B cell (primary cell): ENCODE measurements at regions not wholly inside any gene's neighbourhood (a gene's known extent, or its start where the extent isn't known, plus 50 kb on each side); places are given as distances from the start of the nearest gene placed in this dataset.

Experiments
- ATAC-seq: fragments of 200-7000 bp; cut with Tn5 transposase; one replicate; pipeline ENCODE4 v1.10.0; 2021; ENCODE audit warnings: low read depth, mild to moderate bottlenecking, moderate number of reproducible peaks, moderate library complexity
- CTCF ChIA-PET: fragments of 350-600 bp; sonication (Branson Sonifier 250); formaldehyde crosslinking; loops from one replicate; lab custom pipeline; 2021; ENCODE audit warnings: antibody characterized with exemption, inconsistent platforms; lab: Charles Lee
- POLR2A ChIA-PET: fragments of 350-600 bp; sonication (Branson Sonifier 250); formaldehyde crosslinking; loops from one replicate; lab custom pipeline; 2021; ENCODE audit warnings: antibody characterized with exemption; lab: Charles Lee
- DNase-seq: peaks from one replicate; pipeline ENCODE4 v3.0.0; 2013
- H2AFZ ChIP-seq: 2 replicates; pipeline ENCODE4 v1.6.1; 2012; ENCODE audit warnings: mild to moderate bottlenecking, low read depth, low read length; ENCODE audit not compliant: insufficient read depth, poor library complexity, severe bottlenecking
- H3K27ac ChIP-seq, 2 donors: 1 replicate in 1 of 2; 2 replicates in 1 of 2; pipeline ENCODE4 v1.5.1; 2012 to 2013; ENCODE audit warnings: low read length in 2 of 2, mild to moderate bottlenecking in 2 of 2, moderate library complexity in 1 of 2
- H3K27me3 ChIP-seq, 4 experiments: fragments of 200-600 bp in 1 of 4; sonication (generic) in 1 of 4; replicated peaks in 1 of 4; 1 replicate in 2 of 4; 2 replicates in 2 of 4; pipeline versions ENCODE4 v1.6.1 to v1.7.0; 2013 to 2016; ENCODE audit warnings: low read length in 3 of 4, mild to moderate bottlenecking in 2 of 4, mixed read lengths in 1 of 4, moderate library complexity in 1 of 4; ENCODE audit not compliant: insufficient read depth in 4 of 4, control insufficient read depth in 3 of 4; ENCODE audit errors: control extremely low read depth in 1 of 4
- H3K36me3 ChIP-seq, 2 experiments: replicated peaks in 1 of 2; 1 replicate in 1 of 2; 2 replicates in 1 of 2; pipeline versions ENCODE4 v1.6.1 to v1.7.1; 2013; ENCODE audit warnings: low read length in 1 of 2; ENCODE audit not compliant: insufficient read depth in 2 of 2, control insufficient read depth in 1 of 2; ENCODE audit errors: control extremely low read depth in 1 of 2, extremely low read depth in 1 of 2
- H3K4me1 ChIP-seq, 2 donors: fragments of 200-600 bp in 1 of 2; sonication (generic) in 1 of 2; 1 replicate in 1 of 2; 2 replicates in 1 of 2; pipeline versions ENCODE4 v1.5.1 to v1.6.1; 2013 to 2017; ENCODE audit warnings: low read length in 2 of 2; ENCODE audit not compliant: control insufficient read depth in 2 of 2, insufficient read depth in 2 of 2
- H3K4me2 ChIP-seq: replicated peaks from 2 replicates; pipeline ENCODE3; 2012; ENCODE audit warnings: mild to moderate bottlenecking, low read depth, low read length; ENCODE audit not compliant: poor library complexity, severe bottlenecking
- H3K4me3 ChIP-seq, 5 experiments: fragments of 200-600 bp in 1 of 5; sonication (generic) in 1 of 5; 1 replicate in 3 of 5; 2 replicates in 2 of 5; pipeline versions ENCODE4 v1.5.1 to v1.7.0; 2011 to 2016; ENCODE audit warnings: low read length in 4 of 5, mild to moderate bottlenecking in 4 of 5, low read depth in 2 of 5, control low read depth in 1 of 5, moderate library complexity in 1 of 5; ENCODE audit not compliant: insufficient read depth in 1 of 5; ENCODE audit errors: control extremely low read depth in 1 of 5, extremely low read depth in 1 of 5
- H3K79me2 ChIP-seq: fragments of 200-600 bp; sonication (generic); one replicate; pipeline ENCODE4 v1.6.0; 2016; ENCODE audit warnings: low read length; ENCODE audit not compliant: control insufficient read depth, insufficient read depth
- H3K9ac ChIP-seq: fragments of 200-600 bp; sonication (generic); 2 replicates; pipeline ENCODE4 v1.6.1; 2017; ENCODE audit warnings: mild to moderate bottlenecking, low read length, moderate library complexity
- H3K9me3 ChIP-seq, 3 donors: one replicate each; pipeline versions ENCODE4 v1.6.1 to v1.7.1; 2013; ENCODE audit warnings: low read length in 2 of 3; ENCODE audit not compliant: control insufficient read depth in 2 of 3, insufficient read depth in 1 of 3; ENCODE audit errors: control extremely low read depth in 1 of 3
- H4K20me1 ChIP-seq: 2 replicates; pipeline ENCODE4 v1.6.0; 2012; ENCODE audit warnings: mild to moderate bottlenecking, low read length; ENCODE audit not compliant: insufficient read depth, control insufficient read depth, poor library complexity, severe bottlenecking
- H3K27ac Mint-ChIP-seq: one replicate; pipeline ENCODE4 v1.8.0; 2021; ENCODE audit warnings: mixed read lengths
- H3K27me3 Mint-ChIP-seq: one replicate; pipeline ENCODE4 v1.8.0; 2021; ENCODE audit warnings: mixed read lengths
- H3K4me1 Mint-ChIP-seq: one replicate; pipeline ENCODE4 v1.8.0; 2021; ENCODE audit warnings: mixed read lengths
- H3K4me3 Mint-ChIP-seq: one replicate; pipeline ENCODE4 v1.8.0; 2021; ENCODE audit warnings: mixed read lengths
- H3K9me3 Mint-ChIP-seq: one replicate; pipeline ENCODE4 v1.8.0; 2022; ENCODE audit warnings: mixed read lengths; ENCODE audit not compliant: insufficient read depth
- EZH2 ChIP-seq: IDR thresholded peaks from 2 replicates; pipeline ENCODE4 v1.6.1; 2012; ENCODE audit warnings: borderline replicate concordance, low read depth, mild to moderate bottlenecking, moderate library complexity, low read length; ENCODE audit not compliant: insufficient read depth, poor library complexity, severe bottlenecking
- WGBS: methylation state at CpG from one replicate; pipeline ENCODE4 v1.1.5; 2013; ENCODE audit warnings: missing lambda C conversion rate; ENCODE audit not compliant: insufficient coverage; 5-methylcytosine and 5-hydroxymethylcytosine counted together
- intact Hi-C: fragments of 100-400 bp; cut with micrococcal nuclease; formaldehyde crosslinking; loops from one replicate; pipeline ENCODE4 v1.10.0; 2022
- TF ChIP-seq, protein P1 (sequence below): fragments of 200-600 bp; IDR thresholded peaks from one replicate; pipeline ENCODE4 v1.8.0; 2022; ENCODE audit warnings: antibody characterized with exemption, mild to moderate bottlenecking

DNA sequence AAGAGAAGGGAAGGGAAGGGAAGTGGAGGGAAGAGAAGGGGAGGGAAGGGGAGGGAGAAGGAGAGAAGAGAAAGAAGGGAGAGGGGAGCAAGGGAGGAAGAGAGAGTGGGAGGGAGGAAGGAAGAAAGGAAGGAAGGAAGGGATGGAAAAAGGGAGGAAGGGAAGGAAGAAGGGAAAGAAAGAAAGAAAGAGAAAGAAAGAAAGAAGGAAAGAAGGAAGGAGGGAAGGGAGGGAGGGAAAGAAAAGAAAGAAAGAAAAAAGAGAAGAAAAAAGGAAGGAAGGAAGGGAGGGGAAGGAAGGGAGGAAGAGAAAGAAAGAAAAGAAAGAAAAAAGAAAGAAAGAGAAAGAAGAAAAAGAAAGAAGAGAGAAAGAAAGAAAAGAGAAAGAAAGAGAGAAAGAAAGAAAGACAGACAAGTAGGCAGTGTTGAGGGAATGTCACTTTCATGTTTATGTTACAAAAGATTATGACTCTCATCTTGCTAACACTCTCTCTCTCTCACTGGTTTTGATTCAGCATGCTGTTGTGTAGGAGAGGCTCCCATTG, 58.0 kb upstream of the ZNF804A start:
- POLR2A ChIA-PET, result no interaction called here
- Histone ChIP-seq H3K27me3 (no peaks in the 10 kb centered on the region), H3K36me3 (no peaks in the 10 kb centered on the region), H4K20me1 (no peaks in the 10 kb centered on the region), H3K9ac (no peak overlapping the region), H3K79me2 (no peaks in the 10 kb centered on the region), H3K4me2 (no peak overlapping the region), H3K9me3 (no peaks in the 10 kb centered on the region), H3K27ac (no peak overlapping the region), H3K4me1 (no peaks in the 10 kb centered on the region), H3K4me3 (no peak overlapping the region), H2AFZ (no peak overlapping the region)
- DNase-seq (no peak), ATAC-seq (no peak)
- Mint-ChIP-seq H3K27me3 (no peaks in the 10 kb centered on the region), H3K4me3 (no peak overlapping the region), H3K4me1 (no peaks in the 10 kb centered on the region), H3K27ac (no peak overlapping the region), H3K9me3 (no peaks in the 10 kb centered on the region)
- TF ChIP-seq, protein P1, sequence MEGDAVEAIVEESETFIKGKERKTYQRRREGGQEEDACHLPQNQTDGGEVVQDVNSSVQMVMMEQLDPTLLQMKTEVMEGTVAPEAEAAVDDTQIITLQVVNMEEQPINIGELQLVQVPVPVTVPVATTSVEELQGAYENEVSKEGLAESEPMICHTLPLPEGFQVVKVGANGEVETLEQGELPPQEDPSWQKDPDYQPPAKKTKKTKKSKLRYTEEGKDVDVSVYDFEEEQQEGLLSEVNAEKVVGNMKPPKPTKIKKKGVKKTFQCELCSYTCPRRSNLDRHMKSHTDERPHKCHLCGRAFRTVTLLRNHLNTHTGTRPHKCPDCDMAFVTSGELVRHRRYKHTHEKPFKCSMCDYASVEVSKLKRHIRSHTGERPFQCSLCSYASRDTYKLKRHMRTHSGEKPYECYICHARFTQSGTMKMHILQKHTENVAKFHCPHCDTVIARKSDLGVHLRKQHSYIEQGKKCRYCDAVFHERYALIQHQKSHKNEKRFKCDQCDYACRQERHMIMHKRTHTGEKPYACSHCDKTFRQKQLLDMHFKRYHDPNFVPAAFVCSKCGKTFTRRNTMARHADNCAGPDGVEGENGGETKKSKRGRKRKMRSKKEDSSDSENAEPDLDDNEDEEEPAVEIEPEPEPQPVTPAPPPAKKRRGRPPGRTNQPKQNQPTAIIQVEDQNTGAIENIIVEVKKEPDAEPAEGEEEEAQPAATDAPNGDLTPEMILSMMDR, result peak; percentile 5
- no peak for TF ChIP-seq EZH2
- CTCF ChIA-PET, result no interaction called here
- intact Hi-C loops, result no loop called here

DNA sequence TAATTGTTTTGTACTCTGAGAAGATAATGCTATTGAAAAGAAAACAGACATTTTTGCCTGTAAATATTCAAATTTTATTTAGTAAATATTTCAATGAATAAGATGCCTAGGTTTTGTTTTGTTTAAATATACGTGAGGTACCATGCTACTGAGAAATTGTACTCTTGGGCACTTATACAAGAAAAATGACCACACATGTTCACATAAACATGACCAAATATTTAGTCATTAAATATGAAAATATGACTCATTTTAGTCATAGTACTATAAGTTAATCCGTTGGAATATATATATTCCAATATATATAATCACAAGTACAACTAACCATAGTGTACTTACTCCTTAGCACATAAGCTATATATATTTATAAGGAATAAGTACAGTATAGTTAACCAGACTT, 56.7 kb upstream of the ZNF804A start:
- H3K4me1 ChIP-seq, result no peaks in the 10 kb centered on the region
- no peaks in the 10 kb centered on the region for H3K36me3 ChIP-seq
- Mint-ChIP-seq H3K4me1 (no peaks in the 10 kb centered on the region), H3K27ac (no peak overlapping the region), H3K9me3 (no peaks in the 10 kb centered on the region), H3K27me3 (no peaks in the 10 kb centered on the region), H3K4me3 (no peak overlapping the region)
- ATAC-seq, result no peak
- H3K4me2 ChIP-seq, result no peak overlapping the region
- H4K20me1 ChIP-seq, result no peaks in the 10 kb centered on the region
- DNase-seq, result no peak
- no peak for TF ChIP-seq EZH2
- TF ChIP-seq, protein P1, result no peak
- no peaks in the 10 kb centered on the region for H3K79me2 ChIP-seq
- H3K27ac ChIP-seq, result no peak overlapping the region
- H3K27me3 ChIP-seq, result no peaks in the 10 kb centered on the region
- WGBS, result no CpG with 5 or more reads among the region's 2 CpGs
- H3K9ac ChIP-seq, result no peak overlapping the region
- POLR2A ChIA-PET, result no interaction called here
- intact Hi-C loops, result no loop called here
- no peaks in the 10 kb centered on the region for H3K9me3 ChIP-seq
- CTCF ChIA-PET, result no interaction called here
- H3K4me3 ChIP-seq, result no peak overlapping the region
- H2AFZ ChIP-seq, result no peak overlapping the region
